GM19023 (cell line): ENCODE measurements at regions not wholly inside any gene's neighbourhood (a gene's known extent, or its start where the extent isn't known, plus 50 kb on each side); places are given as distances from the start of the nearest gene placed in this dataset.
A peak's percentile ranks its signal among the peaks of the same experiment; 100 is the strongest.

Experiments used
- ATAC-seq: cut with Tn5 transposase; IDR thresholded peaks from one replicate; pipeline ENCODE4 v1.9.1; 2021; ENCODE audit warnings: mild to moderate bottlenecking, moderate library complexity; ENCODE audit not compliant: unreplicated experiment

DNA sequence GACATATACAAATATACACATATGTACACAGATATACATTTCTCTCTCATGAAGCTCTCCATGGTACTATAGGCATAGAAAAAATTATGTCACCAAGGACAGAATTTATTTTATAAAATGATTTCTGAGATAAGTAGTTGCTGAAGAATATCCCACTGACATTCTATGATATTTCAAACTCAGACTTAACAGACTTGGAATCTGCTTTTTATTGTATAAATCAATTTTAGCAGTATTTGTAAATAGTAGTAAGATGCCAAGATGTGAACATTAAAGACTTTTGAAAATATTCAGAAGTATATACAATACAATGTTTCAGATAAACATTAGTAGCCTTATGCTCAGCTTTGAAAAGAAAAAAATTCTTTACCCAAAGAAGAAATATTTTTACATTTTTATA is 107.4 kb upstream of the ARGLU1 start:
- no peak for ATAC-seq

DNA sequence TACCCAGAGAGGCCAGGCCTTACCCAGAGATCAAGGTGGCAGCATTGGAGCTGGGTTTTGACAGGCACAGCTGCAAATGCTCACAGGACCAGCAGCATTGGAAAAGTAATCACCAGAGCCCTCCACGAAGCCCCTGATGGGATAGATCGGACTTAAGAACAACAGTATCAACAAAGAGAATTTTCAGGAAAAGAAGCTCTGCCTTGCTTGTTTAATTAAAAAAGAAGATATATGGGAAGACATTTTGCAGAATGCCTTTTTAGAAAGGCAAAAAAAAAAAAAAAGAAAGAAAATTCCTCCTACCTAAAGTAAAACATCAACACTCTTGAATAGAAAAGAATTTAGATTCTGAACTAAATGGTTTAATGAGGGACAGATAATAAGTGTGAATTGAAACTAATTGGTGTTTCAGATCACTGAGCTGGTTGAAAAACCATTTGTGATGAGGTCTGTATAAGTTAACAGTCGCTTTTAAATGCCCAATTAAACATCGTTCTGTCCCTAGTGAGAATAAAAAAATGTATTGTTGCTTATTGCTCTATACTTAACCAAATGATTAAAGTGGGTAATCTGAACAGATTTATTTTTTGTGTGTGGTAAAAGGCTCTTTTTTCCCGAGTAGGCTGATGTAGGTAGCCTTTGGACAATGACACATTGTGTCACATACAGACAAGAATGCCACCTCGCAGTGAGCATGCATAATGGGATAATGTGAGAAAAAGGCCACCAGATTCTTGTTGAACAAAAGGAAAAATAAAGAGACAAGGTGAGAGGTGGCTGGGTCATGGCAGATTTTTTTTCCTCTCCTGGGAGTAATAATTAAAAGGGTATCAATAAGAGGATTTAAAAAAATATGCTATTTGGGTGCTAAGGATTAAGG is 93.0 kb upstream of the ARGLU1 start:
- no peak for ATAC-seq

DNA sequence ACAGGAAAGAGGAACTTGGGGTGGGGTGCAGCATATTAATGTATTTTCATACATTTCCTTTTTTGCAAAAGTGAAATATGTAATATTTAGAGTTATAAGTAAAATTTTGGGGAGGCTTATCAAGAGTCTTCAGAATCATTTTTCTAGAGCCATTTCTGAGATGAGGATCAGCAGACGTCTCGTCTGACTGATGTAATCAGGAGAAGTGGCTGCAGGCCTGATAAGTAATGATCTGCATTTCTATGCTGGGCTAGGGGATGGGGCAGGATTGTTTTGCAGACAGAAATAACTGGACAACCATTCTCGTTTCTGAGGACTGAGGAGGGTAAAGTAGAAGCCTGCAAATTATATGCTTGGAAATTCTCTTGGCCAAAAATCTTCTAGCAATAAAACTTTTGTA is 89.2 kb upstream of the ARGLU1 start:
- ATAC-seq = no peak

DNA sequence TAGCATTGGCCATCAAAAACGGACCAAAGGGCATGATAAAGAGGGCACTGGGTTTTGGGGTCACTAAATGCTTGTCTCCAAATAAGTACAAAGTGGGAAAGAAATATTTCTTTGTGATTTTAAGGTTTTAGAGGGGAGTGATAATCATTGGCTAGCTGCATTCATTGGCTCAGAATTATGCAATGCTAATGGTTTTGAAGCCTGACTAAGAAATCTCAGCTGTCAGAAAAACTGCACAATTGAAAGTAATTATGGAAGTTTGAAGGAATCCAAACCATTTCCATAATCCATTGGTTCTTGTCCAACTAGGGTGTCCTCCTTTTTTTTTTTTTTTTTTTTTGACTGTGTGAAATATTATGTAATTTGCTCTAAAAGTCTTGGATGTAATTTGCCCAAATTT is 88.2 kb upstream of the ARGLU1 start:
- ATAC-seq = no peak

DNA sequence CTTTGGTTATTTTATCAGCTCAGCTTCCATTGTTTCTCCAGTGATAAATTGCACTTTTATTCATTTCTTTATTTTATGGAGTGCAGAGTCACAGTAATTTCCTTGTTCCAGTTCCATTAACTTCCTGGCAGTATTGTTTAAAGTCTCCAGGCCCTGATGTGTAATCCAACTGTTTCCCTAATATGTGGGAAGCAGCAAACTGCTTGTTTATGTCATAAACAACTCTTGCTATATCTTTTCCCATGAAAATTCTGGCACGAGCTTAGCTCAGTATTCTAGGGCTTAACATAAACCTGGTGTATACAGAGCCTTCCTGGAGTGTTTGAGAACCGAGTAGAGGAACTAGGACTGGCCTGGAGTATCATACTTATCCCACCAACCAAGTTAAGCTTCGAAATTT is 83.5 kb upstream of the ARGLU1 start:
- ATAC-seq = no peak

DNA sequence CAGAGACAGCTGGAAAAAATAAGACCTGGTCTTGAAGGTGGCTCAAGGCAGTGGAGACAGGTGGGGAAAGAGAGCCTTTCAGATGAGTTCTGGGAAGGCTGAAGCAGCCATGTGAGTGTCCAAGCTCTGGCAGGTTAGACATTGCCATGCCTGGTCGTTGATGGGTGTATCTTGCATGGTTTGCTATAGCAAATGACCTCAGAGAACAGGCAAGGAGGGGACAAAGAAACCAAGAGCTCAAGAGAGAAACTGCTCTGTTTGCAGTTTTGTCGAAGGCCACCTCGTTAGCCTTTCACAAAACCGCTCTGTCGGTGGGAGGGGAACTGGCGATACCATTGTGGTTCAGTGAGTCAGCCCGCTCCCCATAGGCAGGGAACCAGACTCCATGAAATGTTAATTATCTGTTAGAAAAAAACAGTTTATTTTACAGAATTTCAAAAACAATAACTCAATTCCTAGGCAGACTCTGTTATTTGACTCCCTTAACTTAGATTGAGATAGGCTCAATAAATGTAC is 82.8 kb upstream of the ARGLU1 start:
- no peak for ATAC-seq

DNA sequence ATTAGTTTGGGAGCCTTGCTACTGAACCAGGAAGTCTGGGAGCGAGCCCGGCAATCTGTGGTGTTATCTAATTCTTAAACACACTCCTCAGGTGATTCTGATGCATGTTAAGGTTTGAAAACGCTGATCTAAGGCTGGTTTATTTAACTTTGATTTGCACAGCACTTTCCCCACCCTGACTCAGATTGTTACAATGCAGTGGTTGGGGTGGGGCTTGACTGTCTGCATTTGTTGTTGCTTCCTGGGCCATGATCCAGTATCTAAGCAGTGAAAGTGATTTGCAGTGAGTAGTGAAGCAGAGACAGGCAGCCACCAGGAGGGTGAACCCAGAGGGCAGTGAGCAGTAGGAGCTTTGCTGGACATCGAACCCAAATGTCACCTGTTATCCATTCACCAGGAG is 81.6 kb upstream of the ARGLU1 start:
- ATAC-seq = no peak

DNA sequence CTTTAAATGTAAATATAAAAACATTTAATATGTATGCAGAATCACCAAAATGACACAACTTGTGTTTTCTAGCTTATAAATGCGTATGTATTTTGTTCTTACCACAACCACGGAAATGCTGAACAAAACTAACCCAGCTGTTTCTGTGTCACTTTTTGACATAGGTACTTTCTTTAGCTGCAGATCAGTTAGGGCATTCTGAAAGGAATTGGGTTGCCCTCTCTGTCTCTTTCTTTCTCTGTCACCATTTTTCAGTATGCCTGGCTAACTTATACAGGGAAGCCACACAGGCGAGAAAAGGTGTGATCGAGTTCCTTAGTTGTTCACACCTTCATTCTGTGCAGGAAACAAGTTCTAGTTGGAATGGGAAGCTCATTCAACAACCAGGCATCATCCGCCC is 72.6 kb upstream of the ARGLU1 start:
- ATAC-seq = no peak

DNA sequence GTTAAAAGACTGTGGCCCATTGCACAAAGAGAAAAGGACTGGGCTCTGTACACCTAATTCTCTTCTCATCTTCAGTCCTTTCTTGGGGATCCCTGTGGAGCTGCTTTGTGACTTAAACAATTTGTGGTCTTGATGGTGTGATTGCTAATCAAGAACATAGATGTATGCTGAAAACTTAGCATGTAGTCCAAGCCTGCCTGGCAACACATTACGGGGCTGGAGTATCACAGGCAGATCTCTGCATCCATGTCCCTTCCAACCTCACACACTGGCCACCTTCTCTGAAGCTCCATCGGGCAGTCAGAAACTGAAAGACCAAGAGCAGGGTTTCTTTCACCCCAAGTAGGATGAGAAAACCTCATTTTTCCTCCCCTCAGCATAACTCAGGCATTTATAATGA is 69.6 kb upstream of the ARGLU1 start:
- ATAC-seq = no peak

DNA sequence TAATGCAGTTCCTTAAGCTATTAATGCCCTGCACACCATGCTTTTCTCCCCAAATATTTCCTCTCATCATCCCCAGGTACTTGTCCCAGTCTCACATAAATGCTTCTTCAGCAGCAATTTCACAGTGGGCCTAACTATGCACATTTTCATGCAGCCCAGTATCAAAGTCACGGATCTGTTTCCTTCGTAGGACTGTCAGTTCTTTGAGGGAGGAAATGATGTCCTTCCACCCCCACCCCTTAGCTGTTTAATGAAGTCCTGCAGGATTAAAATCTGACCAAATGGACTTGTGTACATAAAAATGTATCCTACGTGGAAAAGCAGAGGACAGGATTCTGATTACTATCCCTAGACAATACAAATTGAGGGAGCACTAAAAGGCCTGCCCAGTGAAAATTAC is 68.6 kb upstream of the ARGLU1 start:
- ATAC-seq = no peak

DNA sequence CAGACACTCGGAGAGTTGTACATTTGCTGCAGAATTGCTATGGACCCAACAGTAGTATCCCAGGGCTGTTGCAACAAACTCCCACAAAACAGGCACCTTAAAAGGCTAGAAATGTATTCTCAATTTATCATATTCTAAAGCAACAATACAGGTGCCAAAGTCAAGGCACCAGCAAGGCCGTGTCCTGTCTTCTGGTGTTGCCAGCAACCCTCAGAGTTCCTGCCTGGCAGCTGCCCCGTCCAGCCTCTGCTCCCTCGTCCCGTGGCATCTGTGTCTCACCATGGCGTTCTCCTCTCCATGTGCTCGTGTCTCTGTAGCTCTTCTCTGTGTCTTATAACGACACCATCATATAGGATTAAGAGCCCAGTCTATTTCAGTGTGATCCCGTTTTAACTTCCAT is 67.7 kb upstream of the ARGLU1 start:
- no peak for ATAC-seq

DNA sequence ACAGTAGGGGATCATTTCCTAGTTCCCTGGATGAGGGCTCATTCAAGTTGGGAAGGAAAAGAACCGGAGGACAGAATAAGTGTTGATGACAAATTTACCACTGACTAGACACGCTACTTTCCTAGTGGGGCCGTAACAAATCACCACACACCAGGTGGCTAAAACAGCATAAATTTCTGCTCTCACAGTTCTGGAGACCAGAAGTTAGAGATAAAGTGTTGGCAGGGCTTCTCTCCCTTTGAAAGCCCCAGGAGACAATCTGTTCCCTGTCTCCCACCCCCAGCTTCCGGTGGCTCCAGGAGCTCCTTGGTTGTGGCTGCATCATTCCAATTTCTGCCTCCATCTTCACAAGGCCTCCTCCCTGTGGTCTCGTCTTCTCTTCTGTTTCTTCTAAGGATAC is 65.4 kb upstream of the ARGLU1 start:
- ATAC-seq = no peak

DNA sequence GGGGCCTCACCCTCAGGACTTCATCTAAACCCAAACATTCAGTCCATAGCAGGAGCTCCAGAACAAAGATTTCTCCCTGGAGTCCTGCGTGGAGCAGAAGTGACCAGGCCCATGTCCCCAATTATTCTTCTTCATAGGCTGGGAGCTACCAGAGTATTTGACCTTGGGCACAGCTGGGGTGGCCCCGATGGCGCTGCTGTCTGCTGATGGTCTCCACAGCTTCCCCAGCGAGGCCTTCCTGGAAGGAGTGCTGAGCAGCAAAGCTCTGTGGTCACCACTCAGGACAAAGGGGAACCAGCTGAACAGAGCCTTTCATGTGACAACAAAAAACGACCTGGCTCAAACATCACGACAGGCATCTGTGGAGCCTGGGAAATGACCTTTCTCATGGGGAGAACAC is 62.7 kb upstream of the ARGLU1 start:
- no peak for ATAC-seq

DNA sequence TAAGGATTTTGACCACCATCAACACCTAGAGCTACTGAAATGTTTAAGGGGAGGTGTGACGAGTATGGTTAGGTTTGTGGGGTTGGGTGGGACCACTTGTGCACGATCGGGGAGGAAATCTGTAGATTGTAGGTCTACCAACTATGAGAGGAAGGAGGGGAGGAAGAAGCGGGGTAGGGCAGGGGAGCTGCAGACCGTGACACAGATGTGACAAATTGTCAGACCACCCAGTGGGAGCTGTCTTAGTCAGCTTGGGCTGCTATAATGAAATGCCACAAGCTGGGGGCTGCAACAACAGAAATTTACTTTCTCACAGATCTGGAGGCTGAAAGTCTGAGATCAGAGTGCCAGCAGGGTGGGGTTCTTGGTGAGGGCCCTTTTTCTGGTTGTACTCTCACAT is 62.2 kb upstream of the ARGLU1 start:
- ATAC-seq = no peak

DNA sequence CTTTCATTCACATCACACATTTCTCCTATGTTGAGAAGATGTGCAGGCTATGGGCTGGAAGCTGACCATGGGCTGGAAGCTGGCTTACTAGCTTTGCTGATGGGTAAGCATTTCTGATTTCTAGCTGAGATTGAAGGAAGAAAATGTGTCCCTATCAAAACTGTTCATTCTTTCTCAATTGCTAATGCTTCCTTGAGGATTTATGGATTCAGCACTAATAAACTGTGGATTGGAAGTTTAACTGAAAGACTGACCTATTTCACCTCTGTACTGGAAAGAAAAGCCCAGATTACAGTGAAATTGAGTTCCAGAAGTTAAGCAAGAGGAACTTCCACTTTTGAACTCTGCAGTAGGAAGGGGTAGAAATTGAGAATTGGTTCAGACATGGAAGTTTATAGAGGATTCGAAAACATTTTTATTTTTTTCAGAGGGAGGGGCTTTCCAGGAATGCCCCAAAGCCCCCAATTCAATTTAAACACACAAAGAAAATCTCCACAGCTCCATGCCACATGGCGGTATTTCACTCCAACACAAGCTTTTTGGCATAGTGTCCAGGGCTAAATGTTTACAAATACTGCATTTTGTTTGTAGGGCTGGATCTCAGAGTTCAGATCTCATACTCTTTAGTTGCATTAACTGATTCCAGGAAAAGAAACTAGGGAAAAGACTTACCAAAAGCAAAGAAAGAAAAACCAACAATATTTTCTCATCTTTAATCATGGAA is 61.2 kb upstream of the ARGLU1 start:
- ATAC-seq = no peak

DNA sequence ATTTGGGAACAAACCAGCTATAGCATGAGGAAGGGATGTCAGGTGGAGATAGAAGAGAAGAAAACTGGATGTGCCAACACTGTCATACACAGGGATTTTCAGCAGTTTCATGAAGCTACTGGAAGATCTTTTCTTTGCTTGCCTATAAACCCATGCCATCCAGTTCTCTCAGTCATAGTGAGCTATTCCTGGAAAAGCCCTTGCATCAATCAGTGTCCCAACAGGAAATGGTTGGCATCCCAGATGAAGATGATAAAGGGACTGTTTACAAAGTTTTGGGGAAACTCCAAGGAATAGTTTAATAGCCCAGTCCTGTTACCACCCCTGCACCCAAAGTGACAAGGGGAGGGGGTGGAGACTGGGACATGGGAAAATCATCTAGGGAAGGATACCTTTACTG is 58.5 kb upstream of the ARGLU1 start:
- no peak for ATAC-seq

DNA sequence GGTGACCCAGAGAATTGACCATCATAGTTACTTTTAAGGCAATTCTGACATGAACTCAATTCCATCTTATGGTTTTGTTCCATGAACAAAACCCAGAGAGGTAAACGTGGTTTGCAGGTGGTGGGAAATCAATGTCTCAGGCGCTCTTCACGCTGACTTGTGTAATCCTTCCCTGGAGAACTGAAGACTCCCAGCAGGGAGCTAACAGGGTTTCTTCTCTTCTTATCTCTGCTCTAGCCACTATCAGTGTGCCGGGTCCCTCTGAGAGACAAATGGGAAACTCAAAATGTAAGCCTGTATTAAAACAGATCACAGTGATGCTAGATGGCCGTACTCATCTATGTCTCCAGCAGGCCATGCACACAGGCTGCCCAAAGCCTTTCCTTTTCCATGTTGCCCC is 57.6 kb upstream of the ARGLU1 start:
- ATAC-seq = no peak

DNA sequence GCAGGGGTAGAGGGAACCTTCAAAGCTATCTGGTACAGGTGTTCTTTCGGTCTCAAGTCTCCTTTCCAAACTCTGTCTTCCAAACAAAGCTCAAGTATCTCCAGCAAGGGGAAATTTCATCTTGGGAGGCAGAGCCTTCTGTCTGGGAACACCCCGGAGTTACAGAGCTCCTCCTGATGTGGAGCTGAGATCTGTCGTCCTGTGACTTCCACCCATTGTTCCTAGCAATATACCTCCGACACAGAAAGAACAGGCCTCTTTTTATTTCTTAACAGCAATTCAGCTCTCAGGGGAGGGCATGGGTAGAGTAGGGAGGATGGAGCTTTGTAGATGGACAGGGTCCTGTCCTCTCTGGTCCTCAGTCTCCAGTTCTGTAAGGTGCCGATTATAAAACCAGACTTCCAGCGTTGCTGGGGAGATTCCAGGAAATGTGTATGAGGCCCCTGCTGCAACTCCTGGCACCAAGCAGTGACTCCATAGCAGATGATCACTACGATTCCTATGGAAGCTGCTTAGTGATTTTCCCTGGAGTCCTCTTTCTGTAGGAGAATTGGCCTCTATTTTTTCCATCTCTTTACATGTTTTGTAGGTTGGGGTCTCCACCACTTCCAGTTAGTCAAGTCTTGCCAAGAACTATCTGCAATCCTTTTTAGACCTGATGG is 56.0 kb upstream of the ARGLU1 start:
- no peak for ATAC-seq

DNA sequence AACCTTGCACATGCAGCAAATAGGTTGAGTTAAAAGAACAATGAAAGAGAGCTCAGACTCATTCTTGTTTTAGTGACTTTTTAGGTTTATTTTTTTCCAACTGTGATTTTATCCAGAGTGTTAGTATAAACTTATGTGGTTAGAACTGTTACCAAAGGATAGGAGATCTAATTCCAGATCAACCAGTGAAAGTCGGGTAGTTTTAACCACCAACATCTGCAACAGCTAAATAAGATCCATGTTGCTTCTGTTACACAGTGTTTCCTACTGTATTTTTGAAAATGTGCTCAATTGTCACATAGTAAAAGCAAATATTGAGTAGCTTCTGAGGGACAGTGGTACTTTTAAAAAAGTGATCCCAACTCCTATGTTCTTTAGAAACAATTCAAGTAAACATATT is 53.9 kb upstream of the ARGLU1 start:
- no peak for ATAC-seq

DNA sequence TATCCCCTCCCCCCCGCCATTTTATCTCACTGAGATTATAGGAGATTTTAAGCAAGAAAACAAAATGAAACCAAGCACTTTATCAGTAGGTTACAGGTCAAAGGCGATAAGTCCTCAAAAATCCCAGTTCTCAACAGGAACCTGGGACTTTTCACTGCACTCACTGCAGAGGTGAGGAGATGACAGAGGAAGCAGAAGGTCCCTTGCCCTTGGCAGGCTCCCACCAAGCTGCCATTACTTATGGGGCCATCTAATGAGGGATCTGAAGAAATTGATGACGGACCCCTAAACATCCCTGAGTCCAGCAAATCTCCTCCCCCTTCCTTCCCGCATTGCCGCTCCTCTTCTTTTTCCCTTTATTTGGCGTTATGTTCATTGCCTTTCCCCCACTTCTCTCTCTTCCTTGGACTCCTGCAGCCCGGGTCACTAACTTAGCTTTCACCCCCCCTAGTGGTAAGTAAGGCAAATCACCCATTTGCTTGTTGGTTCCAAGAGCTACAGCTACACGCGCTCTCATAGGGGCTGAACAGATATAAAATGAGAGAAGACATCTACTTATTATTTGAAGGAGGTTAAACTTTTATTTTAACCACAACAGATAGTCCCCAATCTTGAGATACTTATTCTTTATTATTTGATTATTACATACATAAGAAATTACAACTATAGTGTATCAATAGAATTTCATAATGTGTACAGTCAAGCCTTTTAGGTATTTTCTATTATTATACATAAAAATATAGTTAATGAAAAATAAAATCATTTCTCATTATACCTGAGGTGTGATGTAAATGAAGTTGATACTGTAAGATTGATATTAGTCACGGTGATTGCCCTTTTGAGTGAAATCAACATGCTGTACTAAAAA is 52.0 kb upstream of the ARGLU1 start:
- peak; percentile 95 for ATAC-seq
